ENCODE measurements at regions not wholly inside any gene's neighbourhood (a gene's known extent, or its start where the extent isn't known, plus 50 kb on each side); places are given as distances from the start of the nearest gene placed in this dataset.

DNA sequence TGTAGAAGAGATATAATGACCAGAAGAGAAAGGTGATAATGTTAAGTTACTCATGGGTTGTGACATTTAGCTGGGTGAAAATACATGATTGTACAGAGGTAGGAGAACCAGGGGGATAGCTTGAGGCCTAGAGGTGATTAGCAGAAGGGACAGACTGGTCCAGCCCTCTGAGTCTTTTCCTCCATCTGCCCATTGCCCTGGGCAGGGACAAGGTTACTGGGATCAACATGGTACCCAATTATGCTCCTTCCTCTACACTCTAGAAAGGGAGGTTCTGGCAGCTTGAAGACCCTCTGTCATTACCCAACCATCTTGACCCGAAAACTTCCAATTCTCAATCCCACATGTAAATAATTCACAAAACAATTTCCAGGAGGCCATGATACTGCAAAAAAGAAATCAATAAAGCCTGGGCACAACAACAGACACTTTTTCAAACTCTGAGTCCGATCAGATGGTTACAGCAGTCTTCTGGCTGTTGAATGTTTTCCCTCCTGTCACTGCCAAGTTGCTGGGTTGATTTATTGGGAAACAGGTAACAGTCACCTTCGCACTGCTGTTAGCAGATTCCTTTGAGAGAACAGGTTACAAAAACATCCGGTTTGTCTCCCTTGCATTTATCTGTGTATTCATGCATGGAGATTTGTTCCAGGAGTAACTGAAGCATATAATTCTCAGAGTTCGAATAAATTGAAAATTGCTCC, 239.1 kb upstream of the HTR2A start:
- no peaks in the 10 kb centered on the region for H4K20me1 ChIP-seq (ENCODE audit: insufficient read depth)
- no peaks in the 10 kb centered on the region for H3K36me3 ChIP-seq (ENCODE audit: insufficient read depth, low read length)
- no peaks in the 10 kb centered on the region for H3K9me2 ChIP-seq (ENCODE audit: insufficient read depth, low read length)
- H2AFZ ChIP-seq (ENCODE audit: low read depth, low read length), result no peak overlapping the region
- H3K9me3 ChIP-seq (ENCODE audit: low read length), result no peaks in the 10 kb centered on the region
- peak overlapping the region; percentile 50 for H3K4me2 ChIP-seq (ENCODE audit: low read length)
- peak overlapping the region; percentile 4 for H3K27ac ChIP-seq (ENCODE audit: low read length)
- H3K79me2 ChIP-seq (replicated peaks; ENCODE audit: insufficient read depth, low read length), result no peaks in the 10 kb centered on the region
- peak overlapping the region; percentile 27 for H3K4me3 ChIP-seq (ENCODE audit: low read length)
- no peaks in the 10 kb centered on the region for H3K27me3 ChIP-seq (ENCODE audit: insufficient read depth, low read depth, low read length)
- TF ChIP-seq EZH2 (IDR thresholded peaks at IDR 0.05; ENCODE audit: borderline replicate concordance, insufficient read depth, low read length, poor library complexity, severe bottlenecking), result no peak
- no peaks in the 10 kb centered on the region for H3F3A ChIP-seq (ENCODE audit: insufficient read depth, low read length, poor library complexity, severe bottlenecking)
- H3K9ac ChIP-seq (ENCODE audit: low read length), result no peak overlapping the region

DNA sequence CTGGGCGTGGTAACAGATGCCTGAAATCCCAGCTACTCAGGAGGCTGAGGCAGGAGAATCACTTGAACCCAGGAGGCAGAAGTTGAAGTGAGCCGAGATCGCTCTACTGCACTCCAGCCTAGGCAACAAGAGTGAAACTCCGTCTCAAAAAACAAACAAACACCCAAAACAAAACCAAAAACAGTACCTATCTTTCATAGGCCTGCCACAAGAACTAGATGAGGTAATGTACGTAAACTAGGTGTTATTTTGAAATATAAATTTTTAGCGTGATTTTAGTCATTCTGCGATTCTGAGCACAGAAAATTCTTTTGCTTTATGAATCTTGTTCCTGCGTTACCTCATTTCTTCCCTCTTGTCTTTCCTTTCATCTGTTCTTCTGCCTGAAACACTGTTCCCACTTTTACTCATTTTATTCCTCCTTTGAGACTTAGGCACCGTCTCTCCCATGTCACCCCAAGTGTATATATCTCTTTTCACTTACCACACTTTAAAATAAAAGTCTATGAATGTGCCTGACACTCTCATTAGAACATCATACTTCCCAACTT, 238.2 kb upstream of the HTR2A start:
- no peaks in the 10 kb centered on the region for H3K9me3 ChIP-seq (ENCODE audit: low read length)
- no peak overlapping the region for H3K9ac ChIP-seq (ENCODE audit: low read length)
- H3K27me3 ChIP-seq (ENCODE audit: insufficient read depth, low read depth, low read length), result no peaks in the 10 kb centered on the region
- H3K36me3 ChIP-seq (ENCODE audit: insufficient read depth, low read length), result no peaks in the 10 kb centered on the region
- TF ChIP-seq CTCF (IDR thresholded peaks at IDR 0.05; ENCODE audit: poor library complexity, severe bottlenecking) (no peak), EP300 (conservative IDR thresholded peaks at IDR 0.05; ENCODE audit: poor library complexity, severe bottlenecking) (no peak), MXI1 (conservative IDR thresholded peaks at IDR 0.05; ENCODE audit: poor library complexity, severe bottlenecking) (no peak), POLR2AphosphoS5 (IDR thresholded peaks at IDR 0.05) (no peak), REST (IDR thresholded peaks at IDR 0.05; ENCODE audit: borderline replicate concordance) (no peak)
- no peaks in the 10 kb centered on the region for H4K20me1 ChIP-seq (ENCODE audit: insufficient read depth)
- H2AFZ ChIP-seq (ENCODE audit: low read depth, low read length), result no peak overlapping the region
- H3K27ac ChIP-seq (ENCODE audit: low read length), result no peak overlapping the region
- no peaks in the 10 kb centered on the region for H3K79me2 ChIP-seq (replicated peaks; ENCODE audit: insufficient read depth, low read length)
- H3F3A ChIP-seq (ENCODE audit: insufficient read depth, low read length, poor library complexity, severe bottlenecking), result no peaks in the 10 kb centered on the region
- no peak overlapping the region for H3K4me3 ChIP-seq (ENCODE audit: low read length)
- no peaks in the 10 kb centered on the region for H3K9me2 ChIP-seq (ENCODE audit: insufficient read depth, low read length)
- H3K4me2 ChIP-seq (ENCODE audit: low read length), result no peak overlapping the region

GRCh38 chr13:47133011-47133445, 236.2 kb upstream of the HTR2A start:
- H3K4me2 ChIP-seq (ENCODE audit: low read length), result no peak overlapping the region
- no peaks in the 10 kb centered on the region for H3F3A ChIP-seq (ENCODE audit: insufficient read depth, low read length, poor library complexity, severe bottlenecking)
- no peaks in the 10 kb centered on the region for H3K27me3 ChIP-seq (ENCODE audit: insufficient read depth, low read depth, low read length)
- H3K79me2 ChIP-seq (replicated peaks; ENCODE audit: insufficient read depth, low read length), result no peaks in the 10 kb centered on the region
- H2AFZ ChIP-seq (ENCODE audit: low read depth, low read length), result no peak overlapping the region
- no peaks in the 10 kb centered on the region for H3K36me3 ChIP-seq (ENCODE audit: insufficient read depth, low read length)
- no peaks in the 10 kb centered on the region for H4K20me1 ChIP-seq (ENCODE audit: insufficient read depth)
- H3K4me3 ChIP-seq (ENCODE audit: low read length), result no peak overlapping the region
- no peaks in the 10 kb centered on the region for H3K9me2 ChIP-seq (ENCODE audit: insufficient read depth, low read length)
- no peak overlapping the region for H3K27ac ChIP-seq (ENCODE audit: low read length)
- no peak overlapping the region for H3K9ac ChIP-seq (ENCODE audit: low read length)
- no peak for TF ChIP-seq RAD21 (conservative IDR thresholded peaks at IDR 0.05)
- no peak for TF ChIP-seq REST (IDR thresholded peaks at IDR 0.05; ENCODE audit: borderline replicate concordance)
- no peak for TF ChIP-seq EZH2 (IDR thresholded peaks at IDR 0.05; ENCODE audit: borderline replicate concordance, insufficient read depth, low read length, poor library complexity, severe bottlenecking)
- H3K9me3 ChIP-seq (ENCODE audit: low read length), result no peaks in the 10 kb centered on the region

All from neural cell (in vitro differentiated cells).